ENCODE measurements at regions not wholly inside any gene's neighbourhood (a gene's known extent, or its start where the extent isn't known, plus 50 kb on each side); places are given as distances from the start of the nearest gene placed in this dataset.

DNA sequence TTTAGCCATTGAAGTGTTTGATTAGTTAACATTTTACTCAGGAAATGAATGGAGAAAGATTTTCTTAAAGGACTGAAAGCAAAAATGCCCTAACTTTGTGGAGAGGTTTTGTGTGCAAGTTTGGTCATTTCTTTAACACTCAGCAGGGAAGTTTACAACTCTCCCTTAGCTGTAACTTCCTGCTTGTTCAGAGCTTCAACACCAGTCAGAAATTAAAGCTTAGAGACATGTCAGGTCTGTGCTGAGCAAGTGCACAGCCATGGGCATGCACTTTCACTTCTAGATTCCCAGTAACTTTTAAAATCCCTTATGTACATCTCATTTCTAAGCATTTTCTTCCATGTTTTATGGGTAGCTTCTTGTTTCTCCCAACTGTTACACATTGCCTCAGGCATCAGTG lies 326.0 kb downstream of the ACTRT1 start:
- Histone ChIP-seq H3K9me3 (ENCODE audit: control insufficient read depth, insufficient read depth, low read depth, low read length) (no peaks in the 10 kb centered on the region), H3K4me3 (ENCODE audit: low read depth, low read length) (no peak overlapping the region), H3K36me3 (ENCODE audit: control insufficient read depth in 2 of 2, insufficient read depth in 1 of 2, low read length in 2 of 2) (no peaks in the 10 kb centered on the region), H3K4me1 (ENCODE audit: control insufficient read depth, insufficient read depth, low read length) (no peaks in the 10 kb centered on the region), H3K27ac (ENCODE audit: extremely low read depth, low read depth, low read length) (no peak overlapping the region)
- ChIA-PET POLR2A (no interaction called here), CTCF (no interaction called here)
- TF ChIP-seq ZNF211 (tag by site-specific recombination; IDR thresholded peaks at IDR 0.05; ENCODE audit: low read depth) (no peak), MYNN (tag by site-specific recombination; IDR thresholded peaks at IDR 0.05; ENCODE audit: borderline replicate concordance) (no peak), ZBTB17 (tag by site-specific recombination; IDR thresholded peaks at IDR 0.05) (no peak), KLF9 (tag by site-specific recombination; IDR thresholded peaks at IDR 0.05; ENCODE audit: low read depth) (no peak), BCL11B (tag by site-specific recombination; IDR thresholded peaks at IDR 0.05; ENCODE audit: low read depth) (no peak), ZNF280D (tag by site-specific recombination; IDR thresholded peaks at IDR 0.05) (no peak), ZSCAN30 (tag by site-specific recombination; IDR thresholded peaks at IDR 0.05) (no peak), SCRT2 (tag by site-specific recombination; IDR thresholded peaks at IDR 0.05) (no peak), ZNF202 (tag by site-specific recombination; IDR thresholded peaks at IDR 0.05; ENCODE audit: borderline replicate concordance) (no peak), ZNF362 (tag by site-specific recombination; IDR thresholded peaks at IDR 0.05) (no peak), ZNF133 (tag by site-specific recombination; IDR thresholded peaks at IDR 0.05) (no peak), IKZF3 (tag by site-specific recombination; IDR thresholded peaks at IDR 0.05) (no peak), MEIS1 (CRISPR knock-in tag; IDR thresholded peaks at IDR 0.05; ENCODE audit: borderline replicate concordance) (no peak), KLF1 (tag by site-specific recombination; IDR thresholded peaks at IDR 0.05) (no peak), PATZ1 (tag by site-specific recombination; IDR thresholded peaks at IDR 0.05) (no peak)
- TF ChIP-seq, protein P1, sequence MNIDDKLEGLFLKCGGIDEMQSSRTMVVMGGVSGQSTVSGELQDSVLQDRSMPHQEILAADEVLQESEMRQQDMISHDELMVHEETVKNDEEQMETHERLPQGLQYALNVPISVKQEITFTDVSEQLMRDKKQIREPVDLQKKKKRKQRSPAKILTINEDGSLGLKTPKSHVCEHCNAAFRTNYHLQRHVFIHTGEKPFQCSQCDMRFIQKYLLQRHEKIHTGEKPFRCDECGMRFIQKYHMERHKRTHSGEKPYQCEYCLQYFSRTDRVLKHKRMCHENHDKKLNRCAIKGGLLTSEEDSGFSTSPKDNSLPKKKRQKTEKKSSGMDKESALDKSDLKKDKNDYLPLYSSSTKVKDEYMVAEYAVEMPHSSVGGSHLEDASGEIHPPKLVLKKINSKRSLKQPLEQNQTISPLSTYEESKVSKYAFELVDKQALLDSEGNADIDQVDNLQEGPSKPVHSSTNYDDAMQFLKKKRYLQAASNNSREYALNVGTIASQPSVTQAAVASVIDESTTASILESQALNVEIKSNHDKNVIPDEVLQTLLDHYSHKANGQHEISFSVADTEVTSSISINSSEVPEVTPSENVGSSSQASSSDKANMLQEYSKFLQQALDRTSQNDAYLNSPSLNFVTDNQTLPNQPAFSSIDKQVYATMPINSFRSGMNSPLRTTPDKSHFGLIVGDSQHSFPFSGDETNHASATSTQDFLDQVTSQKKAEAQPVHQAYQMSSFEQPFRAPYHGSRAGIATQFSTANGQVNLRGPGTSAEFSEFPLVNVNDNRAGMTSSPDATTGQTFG (tag by site-specific recombination; IDR thresholded peaks at IDR 0.05; ENCODE audit: borderline replicate concordance): no peak
- TF ChIP-seq, protein P2, sequence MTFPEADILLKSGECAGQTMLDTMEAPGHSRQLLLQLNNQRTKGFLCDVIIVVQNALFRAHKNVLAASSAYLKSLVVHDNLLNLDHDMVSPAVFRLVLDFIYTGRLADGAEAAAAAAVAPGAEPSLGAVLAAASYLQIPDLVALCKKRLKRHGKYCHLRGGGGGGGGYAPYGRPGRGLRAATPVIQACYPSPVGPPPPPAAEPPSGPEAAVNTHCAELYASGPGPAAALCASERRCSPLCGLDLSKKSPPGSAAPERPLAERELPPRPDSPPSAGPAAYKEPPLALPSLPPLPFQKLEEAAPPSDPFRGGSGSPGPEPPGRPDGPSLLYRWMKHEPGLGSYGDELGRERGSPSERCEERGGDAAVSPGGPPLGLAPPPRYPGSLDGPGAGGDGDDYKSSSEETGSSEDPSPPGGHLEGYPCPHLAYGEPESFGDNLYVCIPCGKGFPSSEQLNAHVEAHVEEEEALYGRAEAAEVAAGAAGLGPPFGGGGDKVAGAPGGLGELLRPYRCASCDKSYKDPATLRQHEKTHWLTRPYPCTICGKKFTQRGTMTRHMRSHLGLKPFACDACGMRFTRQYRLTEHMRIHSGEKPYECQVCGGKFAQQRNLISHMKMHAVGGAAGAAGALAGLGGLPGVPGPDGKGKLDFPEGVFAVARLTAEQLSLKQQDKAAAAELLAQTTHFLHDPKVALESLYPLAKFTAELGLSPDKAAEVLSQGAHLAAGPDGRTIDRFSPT (tag by site-specific recombination; IDR thresholded peaks at IDR 0.05): no peak
